HUES48 (cell line): ENCODE measurements at regions not wholly inside any gene's neighbourhood (a gene's known extent, or its start where the extent isn't known, plus 50 kb on each side); places are given as distances from the start of the nearest gene placed in this dataset.

Source experiments
- H3K27ac ChIP-seq: one replicate; pipeline ENCODE4 v1.7.0; 2013; ENCODE audit warnings: low read depth, low read length, inconsistent platforms
- H3K27me3 ChIP-seq: 2 replicates; pipeline ENCODE4 v1.6.1; 2013; ENCODE audit warnings: mild to moderate bottlenecking, low read length; ENCODE audit not compliant: control insufficient read depth, insufficient read depth
- H3K36me3 ChIP-seq: 2 replicates; pipeline ENCODE4 v1.6.1; 2013; ENCODE audit warnings: low read length; ENCODE audit not compliant: control insufficient read depth, insufficient read depth
- H3K4me1 ChIP-seq: 2 replicates; pipeline ENCODE4 v1.6.1; 2013; ENCODE audit warnings: mild to moderate bottlenecking, low read length; ENCODE audit not compliant: control insufficient read depth, insufficient read depth
- H3K4me3 ChIP-seq: 2 replicates; pipeline ENCODE4 v1.5.1; 2013; ENCODE audit warnings: mild to moderate bottlenecking, low read depth, low read length
- H3K9ac ChIP-seq: 2 replicates; pipeline ENCODE4 v1.6.1; 2013; ENCODE audit warnings: mild to moderate bottlenecking, low read depth, low read length, moderate library complexity
- H3K9me3 ChIP-seq: 2 replicates; pipeline ENCODE4 v1.6.1; 2013; ENCODE audit warnings: low read length; ENCODE audit not compliant: control insufficient read depth, insufficient read depth

DNA sequence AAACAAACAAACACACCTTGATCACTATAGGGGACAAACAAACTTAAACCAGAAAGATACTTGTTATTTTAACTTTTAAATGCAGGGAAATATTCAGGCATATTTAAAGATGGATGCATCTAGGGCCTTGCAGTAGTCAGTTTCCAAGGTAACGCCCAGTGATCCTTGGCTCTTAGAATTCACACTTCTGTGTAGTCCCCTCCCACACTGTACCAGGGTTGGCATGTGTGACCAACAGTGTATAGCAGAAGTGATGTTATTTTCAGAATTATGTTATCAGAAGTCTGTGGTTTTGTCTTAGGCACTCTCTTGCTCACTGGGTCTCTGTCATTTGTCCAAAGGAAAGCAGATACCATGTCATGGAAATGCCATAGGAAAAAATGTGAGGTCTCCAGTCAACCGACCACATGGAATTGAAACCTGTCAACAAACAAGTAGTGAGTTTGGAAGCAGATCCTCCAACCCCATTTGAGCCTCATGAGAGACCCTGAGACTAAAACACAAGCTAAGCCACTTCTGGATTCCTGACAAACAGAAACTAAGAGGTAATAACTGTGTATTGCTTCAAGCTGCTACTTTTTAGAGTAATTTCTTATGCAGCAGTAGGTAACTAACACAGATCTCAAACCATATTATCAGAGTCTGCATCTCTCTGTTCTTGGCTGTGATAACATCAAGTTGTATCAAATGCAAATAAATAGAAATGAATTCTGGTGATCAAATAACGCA lies 670.3 kb downstream of the KCTD8 start:
- Histone ChIP-seq H3K4me1 (0 out of 2 replicates have a peak, but pooled peaks cover 5% of the 10 kb centered on the region), H3K27ac (no peak overlapping the region), H3K27me3 (no peaks in the 10 kb centered on the region), H3K9ac (no peak overlapping the region), H3K36me3 (no peaks in the 10 kb centered on the region), H3K4me3 (no peak overlapping the region), H3K9me3 (no peaks in the 10 kb centered on the region)

DNA sequence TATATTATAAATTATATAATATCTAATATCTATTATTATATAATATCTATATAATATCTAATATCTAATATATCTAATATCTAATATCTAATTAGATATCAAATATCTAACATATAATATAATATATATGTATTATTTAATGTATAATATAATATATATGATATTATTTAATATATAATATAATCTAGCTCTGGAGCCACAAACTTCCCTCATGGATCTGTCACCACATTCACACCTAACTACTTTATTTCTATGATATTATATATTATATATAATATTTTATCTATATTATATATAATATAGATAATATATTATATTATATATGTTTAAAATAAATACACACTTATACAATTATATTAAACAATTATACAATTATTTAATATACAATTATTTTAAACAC lies 667.5 kb downstream of the KCTD8 start:
- H3K27ac ChIP-seq = no peak overlapping the region
- no peaks in the 10 kb centered on the region for H3K9me3 ChIP-seq
- 0 out of 2 replicates have a peak, but pooled peaks cover 5% of the 10 kb centered on the region for H3K4me1 ChIP-seq
- H3K9ac ChIP-seq = no peak overlapping the region
- H3K36me3 ChIP-seq = no peaks in the 10 kb centered on the region
- no peaks in the 10 kb centered on the region for H3K27me3 ChIP-seq
- H3K4me3 ChIP-seq = no peak overlapping the region

DNA sequence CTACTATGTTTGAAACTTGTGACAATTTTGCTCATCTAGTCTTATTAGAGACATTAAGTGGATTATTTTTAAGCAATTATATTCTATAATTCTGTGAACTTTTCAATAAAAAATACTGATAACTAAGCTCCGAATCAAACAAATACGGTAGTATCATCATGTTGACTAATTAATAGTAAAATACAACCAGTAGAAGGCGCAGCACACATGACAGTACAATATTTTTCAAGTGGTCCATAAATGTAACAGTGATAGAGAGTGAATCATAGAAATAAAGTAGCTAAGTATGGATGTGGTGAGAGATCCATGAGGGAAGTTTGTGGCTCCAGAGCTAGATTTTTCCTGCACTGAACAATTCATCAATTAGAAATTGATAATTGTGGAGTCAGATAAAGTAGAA lies 666.2 kb downstream of the KCTD8 start:
- H3K9me3 ChIP-seq = no peaks in the 10 kb centered on the region
- H3K27ac ChIP-seq = no peak overlapping the region
- no peaks in the 10 kb centered on the region for H3K27me3 ChIP-seq
- H3K9ac ChIP-seq = no peak overlapping the region
- H3K4me1 ChIP-seq = 0 out of 2 replicates have a peak, but pooled peaks cover 5% of the 10 kb centered on the region
- no peaks in the 10 kb centered on the region for H3K36me3 ChIP-seq
- H3K4me3 ChIP-seq = no peak overlapping the region

DNA sequence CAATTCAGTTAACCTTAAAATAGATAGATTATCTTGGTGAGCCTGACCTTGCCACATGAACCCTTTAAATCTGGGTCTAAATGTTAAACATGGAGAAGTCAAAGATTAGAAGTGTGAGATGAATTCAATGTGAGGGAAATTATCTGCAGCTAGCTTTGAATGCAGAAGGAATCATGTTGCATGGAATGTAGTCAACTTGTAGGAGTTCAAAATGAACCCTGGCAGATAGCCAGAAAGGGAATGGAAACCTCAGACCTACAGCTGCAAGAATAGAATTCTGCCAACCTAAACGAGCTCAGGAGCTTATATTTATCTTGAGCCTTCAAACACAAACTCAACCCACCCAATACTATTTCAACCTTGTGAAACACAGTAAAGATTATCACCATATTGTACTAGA lies 632.5 kb downstream of the KCTD8 start:
- H3K9me3 ChIP-seq = peaks cover 12% of the 10 kb centered on the region; the same call in 1 of the 2 replicates

DNA sequence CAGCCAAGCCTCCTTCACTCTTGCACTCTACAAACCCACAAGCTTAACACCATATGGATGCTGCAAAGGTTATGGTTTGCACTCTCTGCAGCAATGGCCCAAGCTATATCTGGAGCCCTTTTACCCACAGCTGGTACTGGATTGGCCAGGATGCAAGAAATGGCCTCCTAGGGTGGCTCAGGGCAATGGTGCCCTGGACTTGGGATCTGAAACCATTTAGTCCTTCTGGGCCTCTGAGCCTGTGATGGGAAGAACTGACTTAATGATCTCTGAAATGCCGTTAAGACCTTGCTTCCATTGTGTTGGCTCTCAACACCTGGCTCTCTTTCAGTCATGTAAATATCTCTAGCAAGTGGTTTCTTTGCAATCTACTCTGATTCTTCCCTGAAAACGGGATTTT lies 626.0 kb downstream of the KCTD8 start:
- peaks cover 40% of the 10 kb centered on the region for H3K9me3 ChIP-seq
- no peak overlapping the region for H3K4me3 ChIP-seq

More for the DNA sequence above, 632.5 kb downstream of the KCTD8 start:
- Histone ChIP-seq H3K4me3 (no peak overlapping the region), H3K27me3 (no peaks in the 10 kb centered on the region), H3K27ac (no peak overlapping the region), H3K4me1 (no peaks in the 10 kb centered on the region), H3K36me3 (no peaks in the 10 kb centered on the region), H3K9ac (no peak overlapping the region)

DNA sequence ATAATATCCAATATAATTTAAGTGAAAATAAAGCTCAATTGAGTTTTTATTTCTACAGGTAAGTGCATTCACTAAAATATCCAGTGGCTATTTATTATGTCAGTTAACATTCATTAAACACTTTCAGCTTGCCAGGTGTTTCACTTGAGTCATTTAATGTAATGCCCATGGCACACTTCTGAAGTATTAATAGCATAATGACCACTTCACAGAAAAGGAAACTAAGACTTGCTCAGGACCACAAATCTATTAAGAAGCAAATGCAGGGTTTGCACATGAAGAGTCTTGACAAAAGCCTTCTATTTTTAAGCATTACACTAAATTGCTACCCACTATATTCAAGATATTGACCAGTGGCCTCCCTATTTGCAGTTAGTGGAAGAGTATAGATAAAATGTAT lies 612.7 kb downstream of the KCTD8 start:
- H3K4me1 ChIP-seq = no peaks in the 10 kb centered on the region
- no peaks in the 10 kb centered on the region for H3K9me3 ChIP-seq
- H3K4me3 ChIP-seq = no peak overlapping the region
- no peaks in the 10 kb centered on the region for H3K36me3 ChIP-seq
- no peaks in the 10 kb centered on the region for H3K27me3 ChIP-seq
- H3K27ac ChIP-seq = no peak overlapping the region
- no peak overlapping the region for H3K9ac ChIP-seq

More for the DNA sequence above, 626.0 kb downstream of the KCTD8 start:
- H3K4me1 ChIP-seq = no peaks in the 10 kb centered on the region
- no peaks in the 10 kb centered on the region for H3K27me3 ChIP-seq
- no peak overlapping the region for H3K9ac ChIP-seq
- no peak overlapping the region for H3K27ac ChIP-seq
- H3K36me3 ChIP-seq = no peaks in the 10 kb centered on the region

- H3K27ac ChIP-seq = no peak overlapping the region
- no peaks in the 10 kb centered on the region for H3K4me1 ChIP-seq
- H3K4me3 ChIP-seq = no peak overlapping the region
These were observed 611.4 kb downstream of the KCTD8 start for GRCh38 chr4:43837171-43837570.

GRCh38 chr4:43837604-43838003 lies 611.0 kb downstream of the KCTD8 start:
- Histone ChIP-seq H3K9me3 (no peaks in the 10 kb centered on the region), H3K9ac (no peak overlapping the region), H3K27ac (no peak overlapping the region), H3K27me3 (no peaks in the 10 kb centered on the region), H3K36me3 (no peaks in the 10 kb centered on the region), H3K4me1 (no peaks in the 10 kb centered on the region), H3K4me3 (no peak overlapping the region)

More at GRCh38 chr4:43837171-43837570, 611.4 kb downstream of the KCTD8 start:
- no peaks in the 10 kb centered on the region for H3K9me3 ChIP-seq
- no peaks in the 10 kb centered on the region for H3K36me3 ChIP-seq
- no peak overlapping the region for H3K9ac ChIP-seq
- H3K27me3 ChIP-seq = no peaks in the 10 kb centered on the region

DNA sequence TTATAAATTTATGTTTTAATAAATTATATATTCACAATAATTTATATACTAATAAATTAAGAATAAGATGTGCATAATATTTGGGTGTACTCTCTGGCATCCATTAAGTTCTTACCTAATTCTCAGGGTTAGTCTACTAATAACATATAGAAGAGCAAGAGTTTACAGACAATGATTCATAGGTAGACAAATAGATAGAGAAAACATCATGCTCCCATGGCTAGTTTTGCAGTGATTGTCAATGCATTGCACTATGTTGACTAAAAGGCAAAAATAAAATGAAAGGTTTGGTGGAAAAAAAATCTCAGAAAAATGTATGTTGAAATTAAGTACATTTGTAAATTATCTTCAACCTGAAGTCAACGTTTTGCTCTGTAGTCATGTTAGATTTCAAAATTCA lies 606.0 kb downstream of the KCTD8 start:
- Histone ChIP-seq H3K9ac (no peak overlapping the region), H3K27ac (no peak overlapping the region), H3K9me3 (no peaks in the 10 kb centered on the region; the same call in 1 of the 2 replicates), H3K4me1 (peaks cover 8% of the 10 kb centered on the region; the same call in 1 of the 2 replicates), H3K4me3 (no peak overlapping the region), H3K27me3 (no peaks in the 10 kb centered on the region), H3K36me3 (no peaks in the 10 kb centered on the region)

- Histone ChIP-seq H3K4me3 (no peak overlapping the region), H3K27ac (no peak overlapping the region), H3K9ac (no peak overlapping the region), H3K9me3 (no peaks in the 10 kb centered on the region; the same call in 1 of the 2 replicates), H3K27me3 (no peaks in the 10 kb centered on the region), H3K4me1 (peaks cover 8% of the 10 kb centered on the region; the same call in 1 of the 2 replicates), H3K36me3 (no peaks in the 10 kb centered on the region)
These were observed 605.1 kb downstream of the KCTD8 start for GRCh38 chr4:43843501-43843900.

GRCh38 chr4:43846111-43846587 lies 602.5 kb downstream of the KCTD8 start:
- Histone ChIP-seq H3K27ac (no peak overlapping the region), H3K4me1 (peaks cover 12% of the 10 kb centered on the region; the same call in 1 of the 2 replicates), H3K27me3 (no peaks in the 10 kb centered on the region), H3K9me3 (no peaks in the 10 kb centered on the region; the same call in 1 of the 2 replicates), H3K36me3 (no peaks in the 10 kb centered on the region), H3K9ac (no peak overlapping the region), H3K4me3 (no peak overlapping the region)
